B cell (primary cell): ENCODE measurements at regions not wholly inside any gene's neighbourhood (a gene's known extent, or its start where the extent isn't known, plus 50 kb on each side); places are given as distances from the start of the nearest gene placed in this dataset.

Source experiments
- ATAC-seq: fragments of 200-7000 bp; cut with Tn5 transposase; one replicate; pipeline ENCODE4 v1.10.0; 2021; ENCODE audit warnings: low read depth, mild to moderate bottlenecking, moderate number of reproducible peaks, moderate library complexity
- CTCF ChIA-PET: fragments of 350-600 bp; sonication (Branson Sonifier 250); formaldehyde crosslinking; loops from one replicate; lab custom pipeline; 2021; ENCODE audit warnings: antibody characterized with exemption, inconsistent platforms; lab: Charles Lee
- POLR2A ChIA-PET: fragments of 350-600 bp; sonication (Branson Sonifier 250); formaldehyde crosslinking; loops from one replicate; lab custom pipeline; 2021; ENCODE audit warnings: antibody characterized with exemption; lab: Charles Lee
- DNase-seq: peaks from one replicate; pipeline ENCODE4 v3.0.0; 2013
- H2AFZ ChIP-seq: 2 replicates; pipeline ENCODE4 v1.6.1; 2012; ENCODE audit warnings: mild to moderate bottlenecking, low read depth, low read length; ENCODE audit not compliant: insufficient read depth, poor library complexity, severe bottlenecking
- H3K27ac ChIP-seq, 2 donors: 1 replicate in 1 of 2; 2 replicates in 1 of 2; pipeline ENCODE4 v1.5.1; 2012 to 2013; ENCODE audit warnings: low read length in 2 of 2, mild to moderate bottlenecking in 2 of 2, moderate library complexity in 1 of 2
- H3K27me3 ChIP-seq, 4 experiments: fragments of 200-600 bp in 1 of 4; sonication (generic) in 1 of 4; replicated peaks in 1 of 4; 1 replicate in 2 of 4; 2 replicates in 2 of 4; pipeline versions ENCODE4 v1.6.1 to v1.7.0; 2013 to 2016; ENCODE audit warnings: low read length in 3 of 4, mild to moderate bottlenecking in 2 of 4, mixed read lengths in 1 of 4, moderate library complexity in 1 of 4; ENCODE audit not compliant: insufficient read depth in 4 of 4, control insufficient read depth in 3 of 4; ENCODE audit errors: control extremely low read depth in 1 of 4
- H3K36me3 ChIP-seq, 2 experiments: replicated peaks in 1 of 2; 1 replicate in 1 of 2; 2 replicates in 1 of 2; pipeline versions ENCODE4 v1.6.1 to v1.7.1; 2013; ENCODE audit warnings: low read length in 1 of 2; ENCODE audit not compliant: insufficient read depth in 2 of 2, control insufficient read depth in 1 of 2; ENCODE audit errors: control extremely low read depth in 1 of 2, extremely low read depth in 1 of 2
- H3K4me1 ChIP-seq, 2 donors: fragments of 200-600 bp in 1 of 2; sonication (generic) in 1 of 2; 1 replicate in 1 of 2; 2 replicates in 1 of 2; pipeline versions ENCODE4 v1.5.1 to v1.6.1; 2013 to 2017; ENCODE audit warnings: low read length in 2 of 2; ENCODE audit not compliant: control insufficient read depth in 2 of 2, insufficient read depth in 2 of 2
- H3K4me2 ChIP-seq: replicated peaks from 2 replicates; pipeline ENCODE3; 2012; ENCODE audit warnings: mild to moderate bottlenecking, low read depth, low read length; ENCODE audit not compliant: poor library complexity, severe bottlenecking
- H3K4me3 ChIP-seq, 5 experiments: fragments of 200-600 bp in 1 of 5; sonication (generic) in 1 of 5; 1 replicate in 3 of 5; 2 replicates in 2 of 5; pipeline versions ENCODE4 v1.5.1 to v1.7.0; 2011 to 2016; ENCODE audit warnings: low read length in 4 of 5, mild to moderate bottlenecking in 4 of 5, low read depth in 2 of 5, control low read depth in 1 of 5, moderate library complexity in 1 of 5; ENCODE audit not compliant: insufficient read depth in 1 of 5; ENCODE audit errors: control extremely low read depth in 1 of 5, extremely low read depth in 1 of 5
- H3K79me2 ChIP-seq: fragments of 200-600 bp; sonication (generic); one replicate; pipeline ENCODE4 v1.6.0; 2016; ENCODE audit warnings: low read length; ENCODE audit not compliant: control insufficient read depth, insufficient read depth
- H3K9ac ChIP-seq: fragments of 200-600 bp; sonication (generic); 2 replicates; pipeline ENCODE4 v1.6.1; 2017; ENCODE audit warnings: mild to moderate bottlenecking, low read length, moderate library complexity
- H3K9me3 ChIP-seq, 3 donors: one replicate each; pipeline versions ENCODE4 v1.6.1 to v1.7.1; 2013; ENCODE audit warnings: low read length in 2 of 3; ENCODE audit not compliant: control insufficient read depth in 2 of 3, insufficient read depth in 1 of 3; ENCODE audit errors: control extremely low read depth in 1 of 3
- H4K20me1 ChIP-seq: 2 replicates; pipeline ENCODE4 v1.6.0; 2012; ENCODE audit warnings: mild to moderate bottlenecking, low read length; ENCODE audit not compliant: insufficient read depth, control insufficient read depth, poor library complexity, severe bottlenecking
- H3K27ac Mint-ChIP-seq: one replicate; pipeline ENCODE4 v1.8.0; 2021; ENCODE audit warnings: mixed read lengths
- H3K27me3 Mint-ChIP-seq: one replicate; pipeline ENCODE4 v1.8.0; 2021; ENCODE audit warnings: mixed read lengths
- H3K4me1 Mint-ChIP-seq: one replicate; pipeline ENCODE4 v1.8.0; 2021; ENCODE audit warnings: mixed read lengths
- H3K4me3 Mint-ChIP-seq: one replicate; pipeline ENCODE4 v1.8.0; 2021; ENCODE audit warnings: mixed read lengths
- H3K9me3 Mint-ChIP-seq: one replicate; pipeline ENCODE4 v1.8.0; 2022; ENCODE audit warnings: mixed read lengths; ENCODE audit not compliant: insufficient read depth
- CTCF ChIP-seq: fragments of 200-600 bp; IDR thresholded peaks from one replicate; pipeline ENCODE4 v1.8.0; 2022; ENCODE audit warnings: antibody characterized with exemption, mild to moderate bottlenecking
- EZH2 ChIP-seq: IDR thresholded peaks from 2 replicates; pipeline ENCODE4 v1.6.1; 2012; ENCODE audit warnings: borderline replicate concordance, low read depth, mild to moderate bottlenecking, moderate library complexity, low read length; ENCODE audit not compliant: insufficient read depth, poor library complexity, severe bottlenecking
- WGBS: methylation state at CpG from one replicate; pipeline ENCODE4 v1.1.5; 2013; ENCODE audit warnings: missing lambda C conversion rate; ENCODE audit not compliant: insufficient coverage; 5-methylcytosine and 5-hydroxymethylcytosine counted together
- intact Hi-C: fragments of 100-400 bp; cut with micrococcal nuclease; formaldehyde crosslinking; loops from one replicate; pipeline ENCODE4 v1.10.0; 2022

- Histone ChIP-seq H3K27me3 (no peaks in the 10 kb centered on the region), H3K27ac (no peak overlapping the region), H3K79me2 (no peaks in the 10 kb centered on the region), H3K4me3 (no peak overlapping the region), H3K9ac (no peak overlapping the region), H3K36me3 (no peaks in the 10 kb centered on the region), H4K20me1 (no peaks in the 10 kb centered on the region), H3K4me1 (no peaks in the 10 kb centered on the region), H3K4me2 (no peak overlapping the region), H3K9me3 (no peaks in the 10 kb centered on the region), H2AFZ (no peak overlapping the region)
- CTCF ChIA-PET = no interaction called here
- DNase-seq = no peak
- intact Hi-C loops = no loop called here
- Mint-ChIP-seq H3K4me3 (no peak overlapping the region), H3K9me3 (no peaks in the 10 kb centered on the region), H3K4me1 (no peaks in the 10 kb centered on the region), H3K27ac (no peak overlapping the region), H3K27me3 (no peaks in the 10 kb centered on the region)
- 79% methylated on average over 4 of the region's 6 CpGs for WGBS
- POLR2A ChIA-PET = no interaction called here
- ATAC-seq = no peak
- TF ChIP-seq CTCF = no peak
- no peak for TF ChIP-seq EZH2
These were observed 511.8 kb downstream of the CPS1 start for GRCh38 chr2:211068108-211068780.

GRCh38 chr2:211070547-211070946 is 514.1 kb downstream of the CPS1 start:
- Mint-ChIP-seq H3K27ac (no peak overlapping the region), H3K9me3 (no peaks in the 10 kb centered on the region)
- no CpG with 5 or more reads among the region's 3 CpGs for WGBS

More at GRCh38 chr2:211070547-211070946, 514.1 kb downstream of the CPS1 start:
- Histone ChIP-seq H3K27me3 (no peaks in the 10 kb centered on the region), H3K79me2 (no peaks in the 10 kb centered on the region), H3K4me2 (no peak overlapping the region), H3K4me3 (no peak overlapping the region), H3K4me1 (no peaks in the 10 kb centered on the region), H3K9ac (no peak overlapping the region), H3K36me3 (no peaks in the 10 kb centered on the region), H2AFZ (no peak overlapping the region), H3K9me3 (no peaks in the 10 kb centered on the region), H3K27ac (no peak overlapping the region), H4K20me1 (no peaks in the 10 kb centered on the region)
- ChIA-PET POLR2A (no interaction called here), CTCF (no interaction called here)
- Mint-ChIP-seq H3K4me3 (no peak overlapping the region), H3K27me3 (no peaks in the 10 kb centered on the region), H3K4me1 (no peaks in the 10 kb centered on the region)
- DNase-seq (no peak), ATAC-seq (no peak)
- intact Hi-C loops = no loop called here
- no peak for TF ChIP-seq CTCF
- TF ChIP-seq EZH2 = no peak
